ENCODE measurements at regions not wholly inside any gene's neighbourhood (a gene's known extent, or its start where the extent isn't known, plus 50 kb on each side); places are given as distances from the start of the nearest gene placed in this dataset.

DNA sequence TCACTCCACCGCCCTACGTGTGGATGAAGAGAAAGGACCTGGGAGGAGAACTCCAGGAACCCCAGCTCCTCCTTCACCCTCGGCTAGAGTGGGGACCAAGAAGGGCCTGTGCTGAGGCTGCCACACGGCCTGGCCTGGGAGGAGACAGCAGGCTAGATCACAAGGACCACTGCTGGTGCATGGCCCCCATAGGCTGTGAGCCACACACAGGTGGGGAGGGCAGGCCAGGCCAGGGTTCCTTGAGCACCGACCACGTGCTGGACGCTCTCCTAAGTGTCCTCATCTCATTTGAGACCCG, 1392.4 kb downstream of the TBC1D22A start:
- H3K4me3 ChIP-seq (ENCODE audit: low read depth, low read length): no peak overlapping the region
- DNase-seq (ENCODE audit: low read depth): no peak
- TF ChIP-seq, protein P1, sequence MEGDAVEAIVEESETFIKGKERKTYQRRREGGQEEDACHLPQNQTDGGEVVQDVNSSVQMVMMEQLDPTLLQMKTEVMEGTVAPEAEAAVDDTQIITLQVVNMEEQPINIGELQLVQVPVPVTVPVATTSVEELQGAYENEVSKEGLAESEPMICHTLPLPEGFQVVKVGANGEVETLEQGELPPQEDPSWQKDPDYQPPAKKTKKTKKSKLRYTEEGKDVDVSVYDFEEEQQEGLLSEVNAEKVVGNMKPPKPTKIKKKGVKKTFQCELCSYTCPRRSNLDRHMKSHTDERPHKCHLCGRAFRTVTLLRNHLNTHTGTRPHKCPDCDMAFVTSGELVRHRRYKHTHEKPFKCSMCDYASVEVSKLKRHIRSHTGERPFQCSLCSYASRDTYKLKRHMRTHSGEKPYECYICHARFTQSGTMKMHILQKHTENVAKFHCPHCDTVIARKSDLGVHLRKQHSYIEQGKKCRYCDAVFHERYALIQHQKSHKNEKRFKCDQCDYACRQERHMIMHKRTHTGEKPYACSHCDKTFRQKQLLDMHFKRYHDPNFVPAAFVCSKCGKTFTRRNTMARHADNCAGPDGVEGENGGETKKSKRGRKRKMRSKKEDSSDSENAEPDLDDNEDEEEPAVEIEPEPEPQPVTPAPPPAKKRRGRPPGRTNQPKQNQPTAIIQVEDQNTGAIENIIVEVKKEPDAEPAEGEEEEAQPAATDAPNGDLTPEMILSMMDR (IDR thresholded peaks at IDR 0.05; ENCODE audit: low read depth, low read length, missing control alignments): no peak

DNA sequence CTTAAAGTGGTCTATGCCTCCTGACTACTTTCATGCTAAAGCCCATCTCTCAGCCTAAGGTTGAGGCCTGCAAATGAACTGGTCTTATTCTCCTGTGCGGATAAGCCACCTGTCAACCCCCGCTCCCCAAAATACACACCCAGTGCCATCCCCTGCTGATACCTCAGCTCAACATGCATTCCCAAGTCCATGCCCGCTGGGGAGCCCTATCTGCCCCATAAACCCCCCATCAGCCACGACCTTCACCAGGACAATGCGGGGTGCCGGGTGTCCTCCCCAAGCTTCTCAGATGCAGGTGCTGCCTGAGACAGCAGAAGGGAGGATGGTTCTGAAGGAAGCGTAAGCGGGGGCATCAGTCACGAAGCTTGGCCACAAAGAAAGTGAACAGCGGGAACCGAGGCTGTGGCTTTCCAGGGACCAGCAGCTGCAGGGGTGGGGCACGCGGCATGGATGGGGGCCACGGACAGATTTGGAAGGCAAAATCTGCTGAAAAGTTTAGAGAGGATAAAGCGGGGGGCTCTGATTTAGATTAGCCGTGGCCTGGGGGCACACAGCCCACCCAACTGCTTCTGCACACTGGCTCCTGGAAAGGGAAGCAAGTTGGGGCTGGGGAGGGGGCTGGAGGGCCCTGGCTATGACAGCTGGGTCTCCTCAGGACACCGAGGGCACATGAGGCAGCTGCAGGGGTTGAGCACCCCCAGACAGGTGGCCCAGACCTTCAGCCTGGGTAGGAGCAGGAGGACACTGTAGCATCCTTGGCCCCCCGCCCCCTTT, 1391.9 kb downstream of the TBC1D22A start:
- H3K4me3 ChIP-seq (ENCODE audit: low read depth, low read length): no peak overlapping the region
- TF ChIP-seq, protein P1 (IDR thresholded peaks at IDR 0.05; ENCODE audit: low read depth, low read length, missing control alignments): no peak
- DNase-seq (ENCODE audit: low read depth): no peak

DNA sequence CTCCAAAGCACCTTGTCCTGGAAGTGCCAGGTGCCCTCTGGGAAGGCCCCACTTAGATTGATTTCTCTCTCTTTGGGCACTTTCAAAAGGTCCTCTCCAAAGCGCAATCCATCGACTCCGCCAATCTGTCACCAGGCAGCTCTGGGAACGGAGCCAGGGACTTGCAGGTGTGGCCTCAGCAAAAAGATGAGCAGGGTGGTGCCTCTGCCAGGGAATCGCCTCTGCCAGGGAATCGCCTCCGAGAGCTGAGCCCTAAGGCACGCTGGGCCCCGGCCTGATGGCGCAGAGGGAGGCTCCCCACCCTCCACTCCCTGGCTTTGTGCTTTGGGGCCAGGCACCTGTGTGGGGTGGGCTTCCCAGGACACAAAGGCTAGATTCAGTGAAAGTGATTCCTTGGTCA, 1391.3 kb downstream of the TBC1D22A start:
- TF ChIP-seq, protein P1 (IDR thresholded peaks at IDR 0.05; ENCODE audit: low read depth, low read length, missing control alignments): no peak
- DNase-seq (ENCODE audit: low read depth): no peak
- H3K4me3 ChIP-seq (ENCODE audit: low read depth, low read length): no peak overlapping the region

DNA sequence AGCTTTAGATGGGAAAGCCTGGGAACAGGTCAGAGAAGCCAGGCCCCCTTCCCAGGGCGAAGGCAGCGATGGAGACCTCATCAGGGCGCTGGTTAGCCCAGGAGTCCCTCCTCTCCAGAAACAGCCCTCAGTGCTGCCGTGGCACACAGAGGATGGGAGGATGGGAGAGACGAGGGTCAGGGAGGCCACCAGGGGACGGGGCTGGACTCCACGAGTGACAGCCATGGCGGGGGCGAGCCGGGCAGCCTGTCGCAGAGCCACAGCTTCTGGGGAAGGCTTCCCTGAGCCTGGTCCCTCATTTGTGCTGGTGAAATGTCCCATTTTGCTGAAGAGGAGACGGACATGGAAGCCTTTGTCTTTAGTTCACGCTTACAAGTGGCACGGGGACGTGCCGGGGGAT, 1390.5 kb downstream of the TBC1D22A start:
- TF ChIP-seq, protein P1 (IDR thresholded peaks at IDR 0.05; ENCODE audit: low read depth, low read length, missing control alignments): no peak
- DNase-seq (ENCODE audit: low read depth): no peak
- no peak overlapping the region for H3K4me3 ChIP-seq (ENCODE audit: low read depth, low read length)

DNA sequence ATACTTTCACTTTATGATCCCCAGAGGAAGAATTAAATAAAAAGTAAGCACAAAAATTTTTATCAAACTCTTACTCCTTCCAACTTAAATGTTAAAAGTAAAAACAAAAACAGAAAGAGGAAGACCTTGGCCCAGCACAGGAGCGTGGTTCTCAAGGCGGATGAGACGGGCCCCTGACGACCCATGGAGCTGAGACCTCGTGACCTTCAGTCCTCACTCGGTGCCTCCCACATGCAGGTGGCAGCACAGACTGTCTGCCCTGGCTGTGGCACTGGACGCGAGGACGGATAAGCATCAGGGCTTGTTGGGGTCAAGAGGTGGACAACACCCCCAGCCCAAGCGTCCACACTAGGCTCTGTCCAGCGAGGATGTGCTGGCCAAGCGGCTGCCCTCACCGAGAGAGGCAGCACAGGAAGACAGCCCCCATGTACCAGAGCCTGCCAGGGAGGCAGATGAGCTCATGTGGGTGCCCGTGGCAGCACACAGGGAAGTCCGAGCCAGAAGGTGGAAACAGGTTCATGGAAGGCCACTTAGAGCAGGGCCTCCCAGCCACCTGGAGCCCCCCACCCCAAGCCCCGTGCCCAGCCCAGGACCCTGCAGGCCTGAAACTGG, 1389.8 kb downstream of the TBC1D22A start:
- TF ChIP-seq, protein P1 (IDR thresholded peaks at IDR 0.05; ENCODE audit: low read depth, low read length, missing control alignments): no peak
- no peak for DNase-seq (ENCODE audit: low read depth)
- H3K4me3 ChIP-seq (ENCODE audit: low read depth, low read length): no peak overlapping the region

DNA sequence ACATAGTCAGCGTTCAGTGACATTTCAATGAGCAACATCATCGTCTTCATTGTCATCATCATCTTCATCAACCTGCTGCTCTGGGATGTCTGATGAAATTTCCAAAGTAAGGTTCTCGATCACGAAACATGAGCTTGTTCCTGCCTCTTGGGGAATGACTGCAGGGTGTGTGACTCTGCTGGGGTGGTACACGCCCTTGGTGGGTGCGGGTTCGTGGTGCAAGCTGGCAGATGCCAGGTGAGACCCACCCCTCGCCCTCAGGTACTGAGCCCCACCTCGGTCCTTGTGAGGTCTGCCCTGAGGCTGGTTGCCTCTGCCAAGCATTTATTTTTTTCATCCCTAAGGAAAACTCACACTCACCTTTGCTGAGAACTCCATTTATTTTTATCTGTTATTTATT, 1389.2 kb downstream of the TBC1D22A start:
- TF ChIP-seq, protein P1 (IDR thresholded peaks at IDR 0.05; ENCODE audit: low read depth, low read length, missing control alignments): no peak
- H3K4me3 ChIP-seq (ENCODE audit: low read depth, low read length): no peak overlapping the region
- DNase-seq (ENCODE audit: low read depth): no peak

DNA sequence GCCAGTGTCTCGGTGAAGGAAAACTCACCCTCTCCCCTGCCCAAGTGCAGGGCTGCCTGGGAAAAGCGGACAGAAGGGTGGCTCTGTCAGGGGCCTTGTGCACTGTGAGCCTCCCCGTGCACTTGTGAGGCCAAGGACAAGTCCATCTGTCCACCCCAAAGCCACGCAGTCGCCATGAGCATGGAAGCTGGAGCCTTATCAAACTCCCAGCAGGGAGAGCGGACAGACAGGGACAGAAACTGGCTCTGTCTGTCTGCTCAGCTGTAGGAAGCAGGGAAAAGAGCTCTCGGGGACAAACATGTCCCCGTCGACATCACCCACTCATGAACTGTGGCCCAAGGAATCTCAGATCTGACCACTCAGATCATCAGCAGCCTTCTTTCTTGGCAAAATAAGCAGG, 1385.4 kb downstream of the TBC1D22A start:
- TF ChIP-seq, protein P1 (IDR thresholded peaks at IDR 0.05; ENCODE audit: low read depth, low read length, missing control alignments): no peak
- H3K4me3 ChIP-seq (ENCODE audit: low read depth, low read length): no peak overlapping the region
- DNase-seq (ENCODE audit: low read depth): no peak
